ENCODE measurements at regions not wholly inside any gene's neighbourhood (a gene's known extent, or its start where the extent isn't known, plus 50 kb on each side); places are given as distances from the start of the nearest gene placed in this dataset.

DNA sequence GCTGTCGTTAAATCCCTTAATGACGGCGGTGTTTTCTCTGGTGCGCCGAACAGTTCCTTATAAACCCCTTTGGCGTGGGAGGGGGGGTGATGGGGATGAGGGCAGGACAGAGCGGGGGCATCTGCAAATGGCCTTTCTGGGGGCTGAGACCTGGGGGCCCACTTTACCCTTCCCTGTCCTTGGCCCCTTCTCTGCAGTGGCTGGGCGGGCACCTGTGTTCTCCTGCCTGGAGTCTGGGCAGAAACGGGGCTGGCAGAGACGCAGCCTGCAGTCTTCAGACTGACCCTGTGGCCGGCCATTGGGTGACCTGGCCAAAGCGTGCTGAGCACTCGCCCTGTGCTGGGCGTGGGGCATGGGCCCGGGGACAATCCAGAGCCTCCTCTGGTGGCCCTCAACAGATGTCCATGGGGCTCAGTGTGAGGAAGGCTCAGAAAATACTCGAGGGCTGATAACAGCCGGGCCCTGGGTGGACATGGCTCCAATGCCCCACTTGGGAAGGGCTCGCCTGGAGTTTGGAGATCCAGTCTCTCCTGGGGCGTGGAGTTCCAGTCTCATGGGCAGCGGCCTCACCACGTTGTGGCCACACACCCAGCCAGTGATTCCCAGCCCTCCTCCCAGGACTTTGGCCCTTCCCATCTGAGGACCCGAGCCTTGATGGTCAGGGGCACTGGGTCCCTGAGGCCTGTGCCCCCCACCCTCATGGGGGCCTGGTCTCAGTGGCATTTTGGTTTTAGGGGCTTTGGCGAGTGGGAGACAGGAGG lies 50.8 kb upstream of the ACTRT2 start:
- TF ChIP-seq, protein P1, sequence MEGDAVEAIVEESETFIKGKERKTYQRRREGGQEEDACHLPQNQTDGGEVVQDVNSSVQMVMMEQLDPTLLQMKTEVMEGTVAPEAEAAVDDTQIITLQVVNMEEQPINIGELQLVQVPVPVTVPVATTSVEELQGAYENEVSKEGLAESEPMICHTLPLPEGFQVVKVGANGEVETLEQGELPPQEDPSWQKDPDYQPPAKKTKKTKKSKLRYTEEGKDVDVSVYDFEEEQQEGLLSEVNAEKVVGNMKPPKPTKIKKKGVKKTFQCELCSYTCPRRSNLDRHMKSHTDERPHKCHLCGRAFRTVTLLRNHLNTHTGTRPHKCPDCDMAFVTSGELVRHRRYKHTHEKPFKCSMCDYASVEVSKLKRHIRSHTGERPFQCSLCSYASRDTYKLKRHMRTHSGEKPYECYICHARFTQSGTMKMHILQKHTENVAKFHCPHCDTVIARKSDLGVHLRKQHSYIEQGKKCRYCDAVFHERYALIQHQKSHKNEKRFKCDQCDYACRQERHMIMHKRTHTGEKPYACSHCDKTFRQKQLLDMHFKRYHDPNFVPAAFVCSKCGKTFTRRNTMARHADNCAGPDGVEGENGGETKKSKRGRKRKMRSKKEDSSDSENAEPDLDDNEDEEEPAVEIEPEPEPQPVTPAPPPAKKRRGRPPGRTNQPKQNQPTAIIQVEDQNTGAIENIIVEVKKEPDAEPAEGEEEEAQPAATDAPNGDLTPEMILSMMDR (IDR thresholded peaks at IDR 0.05) = no peak
- peak; percentile 64 for DNase-seq (ENCODE audit: low spot score)
- Histone ChIP-seq H3K27ac (no peak overlapping the region), H3K4me3 (no peak overlapping the region)

DNA sequence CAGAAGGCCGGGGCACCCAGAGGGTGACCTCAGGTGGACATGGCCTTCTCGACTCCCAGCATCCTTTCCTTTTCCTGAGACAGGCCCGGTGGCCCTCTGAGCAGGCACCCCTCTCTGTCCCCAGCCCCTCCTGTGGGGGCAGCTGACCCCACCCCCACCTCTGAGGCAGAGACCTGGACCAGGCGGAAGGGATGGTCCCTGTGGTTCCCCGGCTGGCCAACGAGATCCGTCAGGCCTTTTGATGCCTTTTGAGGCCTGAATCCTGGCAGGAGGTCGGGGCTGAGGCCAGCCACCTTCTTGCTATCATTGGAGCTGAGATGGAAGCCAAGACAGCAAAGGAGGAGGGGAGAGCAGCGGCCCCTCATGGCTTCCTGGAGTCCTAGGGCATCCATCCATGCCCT lies 50.2 kb upstream of the ACTRT2 start:
- no peak overlapping the region for H3K27ac ChIP-seq
- TF ChIP-seq, protein P1 (IDR thresholded peaks at IDR 0.05) = no peak
- peak; percentile 59 for DNase-seq (ENCODE audit: low spot score)
- no peak overlapping the region for H3K4me3 ChIP-seq
